ENCODE measurements at regions not wholly inside any gene's neighbourhood (a gene's known extent, or its start where the extent isn't known, plus 50 kb on each side); places are given as distances from the start of the nearest gene placed in this dataset.

- DNase-seq (ENCODE audit: low read depth, low spot score): no peak
These were observed 539.6 kb downstream of the CCDC171 start for GRCh38 chr9:16092142-16093091.

GRCh38 chr9:16098306-16098705 lies 545.5 kb downstream of the CCDC171 start:
- DNase-seq (ENCODE audit: low read depth, low spot score): no peak

- no peak for DNase-seq (ENCODE audit: low read depth, low spot score)
These were observed 547.1 kb downstream of the CCDC171 start for GRCh38 chr9:16099732-16100536.

- DNase-seq (ENCODE audit: low read depth, low spot score): no peak
These were observed 547.8 kb downstream of the CCDC171 start for GRCh38 chr9:16100537-16101091.

GRCh38 chr9:16102154-16102553 lies 549.3 kb downstream of the CCDC171 start:
- no peak for DNase-seq (ENCODE audit: low read depth, low spot score)

GRCh38 chr9:16103620-16104397 lies 551.0 kb downstream of the CCDC171 start:
- DNase-seq (ENCODE audit: low read depth, low spot score): no peak

- DNase-seq (ENCODE audit: low read depth, low spot score): no peak
These were observed 552.6 kb downstream of the CCDC171 start for GRCh38 chr9:16105168-16106020.

GRCh38 chr9:16106021-16106571 lies 553.3 kb downstream of the CCDC171 start:
- DNase-seq (ENCODE audit: low read depth, low spot score): no peak

- no peak for DNase-seq (ENCODE audit: low read depth, low spot score)
These were observed 559.3 kb downstream of the CCDC171 start for GRCh38 chr9:16112116-16112515.

GRCh38 chr9:16115994-16116393 lies 563.2 kb downstream of the CCDC171 start:
- no peak for DNase-seq (ENCODE audit: low read depth, low spot score)

GRCh38 chr9:16118043-16118442 lies 565.2 kb downstream of the CCDC171 start:
- no peak for DNase-seq (ENCODE audit: low read depth, low spot score)

GRCh38 chr9:16119261-16120230 lies 566.7 kb downstream of the CCDC171 start:
- DNase-seq (ENCODE audit: low read depth, low spot score): no peak

- no peak for DNase-seq (ENCODE audit: low read depth, low spot score)
These were observed 567.4 kb downstream of the CCDC171 start for GRCh38 chr9:16120231-16120641.

GRCh38 chr9:16120727-16121126 lies 567.9 kb downstream of the CCDC171 start:
- DNase-seq (ENCODE audit: low read depth, low spot score): no peak

GRCh38 chr9:16121168-16121567 lies 568.3 kb downstream of the CCDC171 start:
- no peak for DNase-seq (ENCODE audit: low read depth, low spot score)

- DNase-seq (ENCODE audit: low read depth, low spot score): no peak
These were observed 568.9 kb downstream of the CCDC171 start for GRCh38 chr9:16121601-16122286.

- no peak for DNase-seq (ENCODE audit: low read depth, low spot score)
These were observed 572.8 kb downstream of the CCDC171 start for GRCh38 chr9:16125629-16126028.

GRCh38 chr9:16126042-16126441 lies 573.2 kb downstream of the CCDC171 start:
- DNase-seq (ENCODE audit: low read depth, low spot score): no peak

Data from activated naive CD8-positive, alpha-beta T cell treated with anti-CD3 and anti-CD28 coated beads, Interleukin-2, amount 50 U/mL, for 16 hours (primary cell).